Kidney epithelial cell (primary cell): ENCODE measurements at regions not wholly inside any gene's neighbourhood (a gene's known extent, or its start where the extent isn't known, plus 50 kb on each side); places are given as distances from the start of the nearest gene placed in this dataset.

Experiments
- DNase-seq: peaks from one replicate; pipeline ENCODE4 v3.0.0-alpha.2; 2010; ENCODE audit warnings: low read depth
- H3K27me3 ChIP-seq: 2 replicates; pipeline ENCODE4 v1.6.0; 2011; ENCODE audit warnings: low read length; ENCODE audit not compliant: control insufficient read depth, insufficient read depth
- H3K36me3 ChIP-seq: 2 replicates; pipeline ENCODE4 v1.5.1; 2011; ENCODE audit warnings: low read length; ENCODE audit not compliant: control insufficient read depth, insufficient read depth
- H3K4me3 ChIP-seq: 2 replicates; pipeline ENCODE4 v1.5.1; 2011; ENCODE audit warnings: low read depth, mild to moderate bottlenecking, control low read depth, low read length
- CTCF ChIP-seq: IDR thresholded peaks from 2 replicates; pipeline ENCODE4 v1.5.1; 2011; ENCODE audit warnings: mild to moderate bottlenecking, moderate library complexity, low read length, control low read depth, inconsistent platforms; ENCODE audit not compliant: insufficient read depth, poor library complexity, severe bottlenecking

DNA sequence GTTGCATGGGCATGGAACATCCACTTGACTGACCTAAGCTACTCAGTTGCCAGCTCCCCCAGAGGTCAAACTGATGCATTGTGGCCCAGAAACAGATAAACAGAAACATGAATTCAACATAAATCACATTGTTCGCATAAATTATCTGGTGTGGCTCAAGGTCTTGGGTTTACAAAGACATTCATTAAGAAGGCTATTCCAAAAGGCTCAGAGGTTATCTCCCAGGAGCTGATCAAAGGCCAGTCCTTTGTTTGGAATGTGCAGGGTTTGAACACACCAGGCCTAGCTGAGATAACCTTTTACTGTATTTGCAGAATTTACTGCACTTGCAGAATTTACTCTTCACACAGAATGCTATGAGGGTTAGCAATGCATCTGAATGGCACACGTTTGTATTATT, 96.4 kb upstream of the DCD start:
- no peaks in the 10 kb centered on the region for H3K27me3 ChIP-seq
- H3K4me3 ChIP-seq = no peak overlapping the region
- H3K36me3 ChIP-seq = no peaks in the 10 kb centered on the region
- no peak for TF ChIP-seq CTCF
- DNase-seq = no peak

DNA sequence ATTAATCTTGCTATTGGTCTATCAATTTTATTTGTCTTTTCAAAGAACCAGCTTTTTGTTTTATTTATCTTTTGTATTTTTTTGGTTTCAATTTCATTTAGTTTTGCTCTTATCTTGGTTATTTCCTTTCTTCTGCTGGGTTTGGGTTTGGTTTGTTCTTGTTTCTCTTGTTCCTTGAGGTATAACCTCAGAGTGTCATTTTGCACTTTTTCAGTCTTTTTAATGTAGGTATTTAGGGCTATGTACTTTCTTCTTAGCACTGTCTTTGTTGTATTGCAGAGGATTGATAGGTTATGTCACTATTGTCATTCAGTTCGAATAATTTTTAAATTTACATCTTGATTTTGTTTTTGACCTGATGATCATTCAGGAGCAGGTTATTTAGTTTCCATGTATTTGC, 92.7 kb upstream of the DCD start:
- Histone ChIP-seq H3K4me3 (no peak overlapping the region), H3K36me3 (no peaks in the 10 kb centered on the region), H3K27me3 (no peaks in the 10 kb centered on the region)
- DNase-seq = no peak
- no peak for TF ChIP-seq CTCF

GRCh38 chr12:54736549-54736948, 88.4 kb upstream of the DCD start:
- TF ChIP-seq CTCF = no peak
- no peak for DNase-seq

DNA sequence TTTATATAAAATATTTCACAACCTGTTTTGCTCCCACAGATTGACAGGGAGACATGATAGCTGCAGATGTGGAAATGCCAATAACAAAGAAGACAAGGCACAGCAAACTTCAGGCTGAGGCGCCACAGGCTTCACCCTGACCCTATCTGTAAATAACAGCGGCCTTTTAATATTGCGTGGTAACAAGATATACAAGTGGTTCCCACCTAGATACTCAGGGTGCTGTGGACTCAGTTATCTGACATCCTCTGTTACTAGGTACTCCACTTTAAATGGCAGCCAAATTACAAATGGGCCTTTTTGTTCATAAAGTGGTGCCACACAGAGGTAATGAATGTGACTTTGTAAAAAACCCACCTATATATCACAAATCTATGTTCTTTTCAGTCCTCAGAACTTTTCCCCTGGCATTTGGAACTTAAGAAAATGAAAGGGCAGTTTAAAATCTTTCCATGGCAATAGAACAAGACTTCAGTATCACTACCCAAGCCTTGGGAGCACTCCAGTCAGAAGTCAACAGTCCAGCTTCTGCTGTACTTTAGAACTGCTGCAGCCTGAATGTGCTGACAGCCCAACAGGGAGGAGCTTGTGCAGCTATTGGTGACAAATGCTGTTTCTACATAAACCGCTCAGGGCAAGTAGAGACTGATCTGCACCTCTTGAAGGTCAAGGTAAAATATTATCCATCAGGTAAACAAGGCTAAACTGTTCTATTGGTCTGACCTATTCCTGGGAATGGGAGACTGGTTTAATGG, 86.2 kb upstream of the DCD start:
- H3K36me3 ChIP-seq = no peaks in the 10 kb centered on the region
- no peaks in the 10 kb centered on the region for H3K27me3 ChIP-seq
- H3K4me3 ChIP-seq = no peak overlapping the region
- no peak for DNase-seq
- no peak for TF ChIP-seq CTCF

More at GRCh38 chr12:54736549-54736948, 88.4 kb upstream of the DCD start:
- Histone ChIP-seq H3K36me3 (no peaks in the 10 kb centered on the region), H3K27me3 (no peaks in the 10 kb centered on the region), H3K4me3 (no peak overlapping the region)

DNA sequence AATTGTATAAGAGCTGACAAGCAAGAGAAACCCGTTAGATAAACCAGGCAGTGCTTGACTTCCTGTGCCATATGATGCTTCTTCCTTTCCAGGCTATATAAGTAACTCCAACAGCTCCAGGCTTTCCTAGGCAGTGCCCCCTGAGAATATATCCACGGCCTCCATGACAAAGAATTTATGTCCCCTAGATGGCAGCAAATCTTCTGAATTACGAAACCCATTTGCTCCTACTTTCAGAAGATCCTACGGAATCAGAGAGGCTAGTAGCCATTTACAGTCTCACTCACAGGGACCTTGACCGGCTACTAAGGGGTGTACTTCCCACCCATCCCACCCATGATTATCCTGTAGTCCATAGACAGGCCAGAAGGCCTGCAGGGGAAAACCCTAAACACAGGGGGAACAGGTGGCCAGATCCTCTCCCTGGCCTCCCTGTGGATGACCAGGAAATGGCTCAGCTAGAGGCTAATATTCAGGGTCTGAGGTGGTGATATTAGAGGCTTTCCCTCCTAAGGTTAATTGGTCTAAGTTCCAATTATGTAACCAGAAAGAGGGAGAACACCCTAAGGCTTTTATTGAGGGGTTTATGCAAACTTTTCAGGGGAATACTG, 77.2 kb upstream of the DCD start:
- Histone ChIP-seq H3K36me3 (no peaks in the 10 kb centered on the region), H3K27me3 (peaks cover 2% of the 10 kb centered on the region), H3K4me3 (no peak overlapping the region)
- no peak for DNase-seq
- TF ChIP-seq CTCF = no peak
